DOHH2 (cell line): ENCODE measurements at regions not wholly inside any gene's neighbourhood (a gene's known extent, or its start where the extent isn't known, plus 50 kb on each side); places are given as distances from the start of the nearest gene placed in this dataset.

Experiments
- EZH2phosphoT487 ChIP-seq: fragments of 200-600 bp; sonication (generic); IDR thresholded peaks from 2 replicates; pipeline ENCODE4 v1.6.1; 2017; ENCODE audit warnings: borderline replicate concordance, mild to moderate bottlenecking, antibody characterized with exemption, low read length, moderate library complexity, mixed read lengths
- TF ChIP-seq, protein P1 (sequence below): fragments of 200-600 bp; sonication (generic); IDR thresholded peaks from one replicate; pipeline ENCODE4 v1.5.1; 2014; ENCODE audit warnings: antibody characterized with exemption, mild to moderate bottlenecking, low read depth, low read length; ENCODE audit not compliant: poor library complexity, severe bottlenecking

DNA sequence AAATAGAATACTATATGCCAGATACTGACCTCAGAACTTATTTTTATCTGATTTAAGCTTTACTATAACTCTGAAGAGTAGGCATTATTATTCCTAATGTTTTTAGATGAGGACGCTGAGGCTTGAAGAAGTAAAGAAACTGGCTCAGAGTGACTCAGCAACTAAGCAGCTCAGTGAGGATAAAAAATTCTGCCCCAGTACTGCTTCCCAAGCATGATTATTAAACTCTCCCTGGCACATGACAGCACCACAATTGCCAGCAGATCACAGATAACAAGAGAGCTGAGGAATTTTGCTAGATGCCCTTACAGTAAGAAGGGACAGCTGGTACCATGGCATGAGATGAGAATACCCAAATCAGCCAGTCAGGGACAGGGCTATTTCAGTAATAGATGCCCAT is 219.4 kb downstream of the NKX6-1 start:
- TF ChIP-seq, protein P1, sequence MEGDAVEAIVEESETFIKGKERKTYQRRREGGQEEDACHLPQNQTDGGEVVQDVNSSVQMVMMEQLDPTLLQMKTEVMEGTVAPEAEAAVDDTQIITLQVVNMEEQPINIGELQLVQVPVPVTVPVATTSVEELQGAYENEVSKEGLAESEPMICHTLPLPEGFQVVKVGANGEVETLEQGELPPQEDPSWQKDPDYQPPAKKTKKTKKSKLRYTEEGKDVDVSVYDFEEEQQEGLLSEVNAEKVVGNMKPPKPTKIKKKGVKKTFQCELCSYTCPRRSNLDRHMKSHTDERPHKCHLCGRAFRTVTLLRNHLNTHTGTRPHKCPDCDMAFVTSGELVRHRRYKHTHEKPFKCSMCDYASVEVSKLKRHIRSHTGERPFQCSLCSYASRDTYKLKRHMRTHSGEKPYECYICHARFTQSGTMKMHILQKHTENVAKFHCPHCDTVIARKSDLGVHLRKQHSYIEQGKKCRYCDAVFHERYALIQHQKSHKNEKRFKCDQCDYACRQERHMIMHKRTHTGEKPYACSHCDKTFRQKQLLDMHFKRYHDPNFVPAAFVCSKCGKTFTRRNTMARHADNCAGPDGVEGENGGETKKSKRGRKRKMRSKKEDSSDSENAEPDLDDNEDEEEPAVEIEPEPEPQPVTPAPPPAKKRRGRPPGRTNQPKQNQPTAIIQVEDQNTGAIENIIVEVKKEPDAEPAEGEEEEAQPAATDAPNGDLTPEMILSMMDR = no peak
- TF ChIP-seq EZH2phosphoT487 = no peak
